Nephron (organoid): ENCODE measurements at regions not wholly inside any gene's neighbourhood (a gene's known extent, or its start where the extent isn't known, plus 50 kb on each side); places are given as distances from the start of the nearest gene placed in this dataset.

Source experiments
- H3K27ac Mint-ChIP-seq, 3 experiments: 2 replicates each; pipeline ENCODE4 v1.8.0; 2020; ENCODE audit warnings: mixed read lengths in 3 of 3, mild to moderate bottlenecking in 2 of 3, moderate library complexity in 1 of 3
- H3K27me3 Mint-ChIP-seq: 2 replicates; pipeline ENCODE4 v1.8.0; 2021; ENCODE audit warnings: low read depth, mild to moderate bottlenecking, moderate library complexity, mixed read lengths
- H3K36me3 Mint-ChIP-seq: 2 replicates; pipeline ENCODE4 v1.8.0; 2020; ENCODE audit warnings: low read depth, mixed read lengths
- H3K4me1 Mint-ChIP-seq: 2 replicates; pipeline ENCODE4 v1.8.0; 2020; ENCODE audit warnings: mixed read lengths
- H3K4me3 Mint-ChIP-seq, 3 experiments: 2 replicates each; pipeline ENCODE4 v1.8.0; 2020; ENCODE audit warnings: mild to moderate bottlenecking in 3 of 3, mixed read lengths in 3 of 3, moderate library complexity in 2 of 3
- H3K9me3 Mint-ChIP-seq: 2 replicates; pipeline ENCODE4 v1.8.0; 2020; ENCODE audit warnings: mixed read lengths
- TF ChIP-seq, protein P1 (sequence below), 3 experiments: fragments of 200-600 bp; sonication (generic); IDR thresholded peaks; one replicate each; pipeline ENCODE4 v1.5.0; 2021; ENCODE audit warnings: antibody characterized with exemption in 3 of 3; ENCODE audit not compliant: unreplicated experiment in 3 of 3

DNA sequence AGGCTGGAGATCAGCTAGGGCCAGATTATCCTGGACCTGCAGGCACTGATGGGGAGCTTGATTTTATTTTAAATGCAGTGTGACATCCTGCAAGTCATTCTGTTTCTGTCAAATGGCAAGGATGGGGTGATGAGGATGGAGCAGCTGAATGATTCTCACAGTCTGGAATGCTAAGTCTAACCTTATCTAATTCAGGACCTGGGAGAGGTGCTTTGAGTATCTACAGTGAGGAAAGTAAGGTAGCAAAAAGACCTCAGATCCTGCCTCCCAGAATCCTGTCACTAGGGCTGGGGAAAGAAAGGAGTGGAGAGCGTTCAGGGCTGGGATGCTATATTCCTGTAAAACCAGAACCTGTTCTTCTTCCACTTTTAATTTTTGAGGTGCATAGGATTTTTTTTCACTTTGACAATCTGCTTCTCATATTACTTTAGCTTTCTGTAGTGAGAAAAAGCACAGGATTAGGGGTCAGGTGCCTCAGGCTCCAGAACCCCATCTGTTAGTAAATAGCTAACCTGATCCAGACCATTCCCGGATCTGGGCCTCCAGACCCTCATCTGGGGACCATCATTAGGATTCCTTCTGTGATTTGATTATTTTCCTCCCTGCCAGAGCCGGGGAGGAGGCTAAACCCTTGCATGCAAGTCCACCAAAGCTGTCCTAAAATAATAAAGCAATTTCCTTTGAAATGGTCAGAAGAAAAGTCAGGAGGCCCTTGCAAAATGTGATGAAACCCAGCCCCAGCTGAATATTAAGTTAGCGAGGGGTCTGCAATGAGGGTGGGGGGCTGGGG, 54.7 kb downstream of the ASCL1 start:
- no peaks in the 10 kb centered on the region for H3K4me1 Mint-ChIP-seq
- no peak overlapping the region for H3K4me3 Mint-ChIP-seq
- no peaks in the 10 kb centered on the region for H3K36me3 Mint-ChIP-seq
- H3K9me3 Mint-ChIP-seq, result no peaks in the 10 kb centered on the region
- no peak overlapping the region for H3K27ac Mint-ChIP-seq
- peaks cover 21% of the 10 kb centered on the region for H3K27me3 Mint-ChIP-seq
- TF ChIP-seq, protein P1, sequence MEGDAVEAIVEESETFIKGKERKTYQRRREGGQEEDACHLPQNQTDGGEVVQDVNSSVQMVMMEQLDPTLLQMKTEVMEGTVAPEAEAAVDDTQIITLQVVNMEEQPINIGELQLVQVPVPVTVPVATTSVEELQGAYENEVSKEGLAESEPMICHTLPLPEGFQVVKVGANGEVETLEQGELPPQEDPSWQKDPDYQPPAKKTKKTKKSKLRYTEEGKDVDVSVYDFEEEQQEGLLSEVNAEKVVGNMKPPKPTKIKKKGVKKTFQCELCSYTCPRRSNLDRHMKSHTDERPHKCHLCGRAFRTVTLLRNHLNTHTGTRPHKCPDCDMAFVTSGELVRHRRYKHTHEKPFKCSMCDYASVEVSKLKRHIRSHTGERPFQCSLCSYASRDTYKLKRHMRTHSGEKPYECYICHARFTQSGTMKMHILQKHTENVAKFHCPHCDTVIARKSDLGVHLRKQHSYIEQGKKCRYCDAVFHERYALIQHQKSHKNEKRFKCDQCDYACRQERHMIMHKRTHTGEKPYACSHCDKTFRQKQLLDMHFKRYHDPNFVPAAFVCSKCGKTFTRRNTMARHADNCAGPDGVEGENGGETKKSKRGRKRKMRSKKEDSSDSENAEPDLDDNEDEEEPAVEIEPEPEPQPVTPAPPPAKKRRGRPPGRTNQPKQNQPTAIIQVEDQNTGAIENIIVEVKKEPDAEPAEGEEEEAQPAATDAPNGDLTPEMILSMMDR (IDR thresholded peaks at IDR 0.05; ENCODE audit: unreplicated experiment in 3 of 3), result no peak

DNA sequence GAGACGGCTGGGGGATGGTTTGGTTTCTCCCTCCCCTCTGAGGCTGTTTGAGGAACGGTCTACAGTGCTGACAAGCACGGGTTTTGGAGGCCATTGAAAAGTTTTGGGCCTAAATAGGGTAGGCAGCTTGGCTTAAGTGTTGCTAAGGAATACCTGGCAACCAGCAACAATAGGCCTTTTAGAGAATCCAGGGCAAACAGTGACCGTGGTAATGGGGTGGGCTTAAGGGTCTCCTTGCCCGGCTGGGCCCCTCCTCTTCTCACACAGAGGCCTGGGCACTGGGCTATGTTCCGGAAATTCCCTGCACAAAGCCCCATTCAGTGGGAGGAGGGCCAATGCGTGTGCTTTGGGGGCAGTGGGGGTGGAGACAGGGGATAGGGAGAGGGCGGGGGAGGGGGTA, 55.4 kb downstream of the ASCL1 start:
- Mint-ChIP-seq H3K4me1 (no peaks in the 10 kb centered on the region), H3K4me3 (no peak overlapping the region), H3K27me3 (peaks cover 21% of the 10 kb centered on the region), H3K9me3 (no peaks in the 10 kb centered on the region), H3K27ac (no peak overlapping the region), H3K36me3 (no peaks in the 10 kb centered on the region)
- TF ChIP-seq, protein P1 (IDR thresholded peaks at IDR 0.05; ENCODE audit: unreplicated experiment in 3 of 3), result no peak

DNA sequence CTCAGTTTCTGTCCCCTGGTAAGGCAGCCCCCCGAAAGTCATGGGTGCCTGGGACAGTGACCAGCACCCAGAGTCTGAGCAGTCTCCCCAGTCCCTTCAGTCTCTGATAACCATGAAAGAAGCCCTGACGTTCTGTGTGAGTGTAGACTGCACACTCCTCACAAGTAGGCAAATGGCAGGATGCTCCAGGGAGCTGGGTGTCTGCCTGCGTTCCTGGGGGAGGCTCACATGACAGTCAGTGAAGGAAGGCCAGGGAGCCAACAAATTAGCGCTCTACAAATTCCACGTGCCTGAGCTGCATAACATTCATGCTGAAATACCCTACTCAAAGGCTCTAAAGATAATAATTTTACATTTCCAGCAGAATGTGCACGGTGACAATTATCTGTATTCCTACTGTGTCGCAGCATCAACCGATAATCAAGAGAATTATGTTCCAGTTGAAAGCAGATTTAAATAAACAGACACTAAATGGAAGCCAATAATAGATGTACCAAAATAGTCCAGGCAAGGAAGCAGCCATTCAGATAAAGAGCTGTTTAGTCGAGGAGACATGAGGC, 56.3 kb downstream of the ASCL1 start:
- no peaks in the 10 kb centered on the region for H3K36me3 Mint-ChIP-seq
- TF ChIP-seq, protein P1 (IDR thresholded peaks at IDR 0.05; ENCODE audit: unreplicated experiment in 3 of 3), result no peak
- no peak overlapping the region for H3K27ac Mint-ChIP-seq
- no peaks in the 10 kb centered on the region for H3K4me1 Mint-ChIP-seq
- H3K9me3 Mint-ChIP-seq, result no peaks in the 10 kb centered on the region
- H3K27me3 Mint-ChIP-seq, result peaks cover 21% of the 10 kb centered on the region
- H3K4me3 Mint-ChIP-seq, result no peak overlapping the region

DNA sequence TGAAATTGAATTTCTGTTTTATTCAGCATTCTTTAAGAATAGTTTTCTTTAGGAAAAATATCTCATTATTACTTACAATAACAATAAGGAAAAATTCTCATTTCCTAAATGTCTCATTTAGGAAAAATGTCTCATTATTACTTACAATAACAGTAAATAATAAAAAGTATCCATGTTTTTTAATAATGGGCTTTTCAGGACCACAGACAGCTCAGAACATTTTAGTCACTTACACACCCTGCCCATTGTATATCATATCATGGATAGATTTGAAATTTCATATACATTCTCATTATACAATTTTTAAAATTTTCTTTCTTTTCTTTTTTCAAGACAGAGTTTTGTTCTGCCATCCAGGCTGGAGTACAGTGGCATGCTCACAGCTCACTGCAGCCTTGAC, 58.9 kb downstream of the ASCL1 start:
- Mint-ChIP-seq H3K27ac (no peak overlapping the region), H3K27me3 (peaks cover 20% of the 10 kb centered on the region), H3K36me3 (no peaks in the 10 kb centered on the region), H3K4me3 (no peak overlapping the region), H3K4me1 (no peaks in the 10 kb centered on the region), H3K9me3 (no peaks in the 10 kb centered on the region)
- TF ChIP-seq, protein P1 (IDR thresholded peaks at IDR 0.05; ENCODE audit: unreplicated experiment in 3 of 3), result no peak

DNA sequence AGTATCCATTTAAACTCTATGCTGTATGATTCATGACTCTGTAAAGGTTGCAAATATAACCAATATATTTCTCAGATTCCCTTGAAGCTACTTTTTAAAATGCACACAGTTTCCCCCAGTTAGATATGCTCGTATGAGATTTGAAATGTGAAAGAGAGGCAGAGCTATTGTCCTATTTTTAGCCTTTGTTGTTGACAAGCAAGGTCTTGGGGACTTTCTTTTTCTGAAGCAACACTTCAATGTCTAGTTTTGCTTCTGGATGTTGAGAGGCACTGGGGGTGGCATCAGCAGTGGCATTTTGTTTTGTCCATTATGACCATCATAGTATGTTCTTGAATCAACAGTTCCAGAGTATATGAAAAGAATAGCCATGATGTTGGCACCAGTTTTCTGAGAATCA, 63.4 kb downstream of the ASCL1 start:
- H3K27ac Mint-ChIP-seq, result no peak overlapping the region
- H3K27me3 Mint-ChIP-seq, result peaks cover 4% of the 10 kb centered on the region
- H3K36me3 Mint-ChIP-seq, result no peaks in the 10 kb centered on the region
- TF ChIP-seq, protein P1 (IDR thresholded peaks at IDR 0.05; ENCODE audit: unreplicated experiment in 3 of 3), result no peak
- H3K4me1 Mint-ChIP-seq, result no peaks in the 10 kb centered on the region
- H3K4me3 Mint-ChIP-seq, result no peak overlapping the region
- no peaks in the 10 kb centered on the region for H3K9me3 Mint-ChIP-seq
